Liver (tissue), 8 donors: ENCODE measurements at regions not wholly inside any gene's neighbourhood (a gene's known extent, or its start where the extent isn't known, plus 50 kb on each side); places are given as distances from the start of the nearest gene placed in this dataset.

Source experiments
- DNase-seq: peaks from one replicate; pipeline ENCODE4 v3.0.0-alpha.2; 2017; ENCODE audit warnings: low spot score
- H3K27ac ChIP-seq, 2 donors: one replicate each; pipeline ENCODE4 v1.7.0; 2013; ENCODE audit warnings: inconsistent platforms in 2 of 2, low read length in 2 of 2, control low read depth in 1 of 2, low read depth in 1 of 2, mild to moderate bottlenecking in 1 of 2
- H3K27me3 ChIP-seq, 4 donors: one replicate each; pipeline versions ENCODE4 v1.6.1 to v1.7.0; 2013; ENCODE audit warnings: low read length in 3 of 4, inconsistent platforms in 1 of 4, mild to moderate bottlenecking in 1 of 4, moderate library complexity in 1 of 4; ENCODE audit not compliant: control insufficient read depth in 4 of 4, insufficient read depth in 4 of 4
- H3K36me3 ChIP-seq, 4 donors: one replicate each; pipeline versions ENCODE4 v1.6.1 to v1.7.0; 2013; ENCODE audit warnings: low read length in 3 of 4, mild to moderate bottlenecking in 3 of 4, low read depth in 1 of 4, moderate library complexity in 1 of 4; ENCODE audit not compliant: control insufficient read depth in 4 of 4, insufficient read depth in 3 of 4
- H3K4me1 ChIP-seq, 4 donors: one replicate each; pipeline versions ENCODE4 v1.6.1 to v1.7.0; 2013; ENCODE audit warnings: low read length in 3 of 4, mild to moderate bottlenecking in 3 of 4, moderate library complexity in 1 of 4; ENCODE audit not compliant: control insufficient read depth in 4 of 4, insufficient read depth in 4 of 4
- H3K4me3 ChIP-seq, 3 donors: one replicate each; pipeline versions ENCODE4 v1.6.1 to v1.7.0; 2013; ENCODE audit warnings: low read length in 3 of 3, control low read depth in 1 of 3, low read depth in 1 of 3, mild to moderate bottlenecking in 1 of 3
- H3K9ac ChIP-seq, 2 donors: one replicate each; pipeline ENCODE4 v1.7.0; 2013; ENCODE audit warnings: low read length in 2 of 2, mild to moderate bottlenecking in 2 of 2, moderate library complexity in 2 of 2, control low read depth in 1 of 2, low read depth in 1 of 2
- H3K9me3 ChIP-seq, 4 donors: one replicate each; pipeline versions ENCODE4 v1.6.1 to v1.7.0; 2013; ENCODE audit warnings: low read length in 3 of 4; ENCODE audit not compliant: control insufficient read depth in 4 of 4
- ATF3 ChIP-seq: IDR thresholded peaks from 2 replicates; pipeline ENCODE4 v1.6.1; 2016; ENCODE audit warnings: antibody characterized with exemption
- CTCF ChIP-seq: fragments of 150-350 bp; IDR thresholded peaks from 2 replicates; pipeline ENCODE4 v1.5.1; 2017; ENCODE audit warnings: improper control_type of control experiment, low read depth, low read length; ENCODE audit not compliant: missing input control
- EGR1 ChIP-seq, 2 donors: IDR thresholded peaks; 2 replicates each; pipeline ENCODE4 v1.6.1; 2016 to 2018; ENCODE audit warnings: antibody characterized with exemption in 2 of 2, low read depth in 2 of 2
- FOXA1 ChIP-seq: IDR thresholded peaks from 2 replicates; pipeline ENCODE4 v1.6.1; 2016; ENCODE audit warnings: antibody characterized with exemption
- FOXA2 ChIP-seq: IDR thresholded peaks from 2 replicates; pipeline ENCODE4 v1.6.1; 2016; ENCODE audit warnings: antibody characterized with exemption
- GABPA ChIP-seq, 2 donors: IDR thresholded peaks in 1 of 2; conservative IDR thresholded peaks in 1 of 2; 2 replicates each; pipeline ENCODE4 v1.6.1; 2016; ENCODE audit warnings: antibody characterized with exemption in 2 of 2, mild to moderate bottlenecking in 1 of 2, moderate library complexity in 1 of 2
- HNF4A ChIP-seq, 2 donors: conservative IDR thresholded peaks; 2 replicates each; pipeline ENCODE4 v1.6.1; 2016; ENCODE audit warnings: antibody characterized with exemption in 2 of 2, mild to moderate bottlenecking in 2 of 2
- HNF4G ChIP-seq: IDR thresholded peaks from 2 replicates; pipeline ENCODE4 v1.6.1; 2016; ENCODE audit warnings: antibody characterized with exemption
- JUND ChIP-seq, 2 donors: IDR thresholded peaks; 2 replicates each; pipeline ENCODE4 v1.6.1; 2016; ENCODE audit warnings: antibody characterized with exemption in 2 of 2
- MAX ChIP-seq: IDR thresholded peaks from 2 replicates; pipeline ENCODE4 v1.6.1; 2016; ENCODE audit warnings: antibody characterized with exemption
- NR2F2 ChIP-seq: IDR thresholded peaks from 2 replicates; pipeline ENCODE4 v1.6.1; 2016; ENCODE audit warnings: antibody characterized with exemption
- RAD21 ChIP-seq, 2 donors: IDR thresholded peaks; 2 replicates each; pipeline ENCODE4 v1.6.1; 2016; ENCODE audit warnings: antibody characterized with exemption in 2 of 2, mild to moderate bottlenecking in 2 of 2
- REST ChIP-seq: IDR thresholded peaks from 2 replicates; pipeline ENCODE4 v1.6.1; 2016; ENCODE audit warnings: antibody characterized with exemption, mild to moderate bottlenecking
- RXRA ChIP-seq, 2 donors: IDR thresholded peaks; 2 replicates each; pipeline ENCODE4 v1.6.1; 2017 to 2018; ENCODE audit warnings: antibody characterized with exemption in 2 of 2, mild to moderate bottlenecking in 1 of 2
- SP1 ChIP-seq: IDR thresholded peaks from 2 replicates; pipeline ENCODE4 v1.6.1; 2018; ENCODE audit warnings: antibody characterized with exemption, mild to moderate bottlenecking
- TAF1 ChIP-seq: conservative IDR thresholded peaks from 2 replicates; pipeline ENCODE4 v1.6.1; 2016; ENCODE audit warnings: antibody characterized with exemption, mild to moderate bottlenecking
- YY1 ChIP-seq: IDR thresholded peaks from 2 replicates; pipeline ENCODE4 v1.6.1; 2016; ENCODE audit warnings: antibody characterized with exemption, mild to moderate bottlenecking
- ZBTB33 ChIP-seq: IDR thresholded peaks from 2 replicates; pipeline ENCODE4 v1.6.1; 2016; ENCODE audit warnings: antibody characterized with exemption
- WGBS: extraction: QIAGEN DNeasy Blood & Tissue Kit; methylation state at CpG from one replicate; pipeline ENCODE4 v1.1.7; 2013; 5-methylcytosine and 5-hydroxymethylcytosine counted together
- donor health status: healthy.
- donor health status: healthy.
- donor health status: healthy.
- donor health status: healthy.
- donor health status: healthy.

GRCh38 chr22:48204296-48204695 lies 1441.8 kb downstream of the TBC1D22A start:
- H3K36me3 ChIP-seq = no peaks in the 10 kb centered on the region
- 78% methylated on average over 2 of the region's 2 CpGs for WGBS
- H3K4me1 ChIP-seq = no peaks in the 10 kb centered on the region
- H3K27me3 ChIP-seq = no peaks in the 10 kb centered on the region
- DNase-seq = no peak
- no peak overlapping the region for H3K9ac ChIP-seq
- H3K27ac ChIP-seq = no peak overlapping the region
- H3K4me3 ChIP-seq = no peak overlapping the region
- no peaks in the 10 kb centered on the region for H3K9me3 ChIP-seq
- TF ChIP-seq YY1 (no peak), JUND (IDR thresholded peaks at IDR 0.05) (no peak), FOXA2 (no peak), CTCF (no peak), HNF4G (no peak), MAX (no peak), GABPA (IDR thresholded peaks at IDR 0.05 in 1 of 2, conservative IDR thresholded peaks at IDR 0.05 in 1 of 2) (no peak), ZBTB33 (no peak), FOXA1 (no peak), REST (no peak), ATF3 (no peak), EGR1 (IDR thresholded peaks at IDR 0.05; ENCODE audit: low read depth in 2 of 2) (no peak), NR2F2 (no peak), SP1 (no peak), RAD21 (IDR thresholded peaks at IDR 0.05) (no peak), TAF1 (no peak), HNF4A (conservative IDR thresholded peaks at IDR 0.05) (no peak), RXRA (IDR thresholded peaks at IDR 0.05) (no peak)

GRCh38 chr22:48199667-48200066 lies 1437.2 kb downstream of the TBC1D22A start:
- Histone ChIP-seq H3K4me3 (no peak overlapping the region), H3K4me1 (no peaks in the 10 kb centered on the region), H3K36me3 (no peaks in the 10 kb centered on the region), H3K27ac (no peak overlapping the region), H3K9me3 (no peaks in the 10 kb centered on the region), H3K27me3 (peaks cover 0 to 2% (median 0%) of the 10 kb centered on the region in 4 donors), H3K9ac (no peak overlapping the region)
- WGBS = 83% methylated on average over 7 of the region's 7 CpGs
- TF ChIP-seq RAD21 (IDR thresholded peaks at IDR 0.05) (no peak), SP1 (no peak), FOXA2 (no peak), EGR1 (IDR thresholded peaks at IDR 0.05; ENCODE audit: low read depth in 2 of 2) (no peak), CTCF (no peak), REST (no peak), JUND (IDR thresholded peaks at IDR 0.05) (no peak)
- no peak for DNase-seq
